ENCODE measurements at regions not wholly inside any gene's neighbourhood (a gene's known extent, or its start where the extent isn't known, plus 50 kb on each side); places are given as distances from the start of the nearest gene placed in this dataset.

GRCh38 chr4:81557306-81557705 lies 85.6 kb upstream of the RASGEF1B start:
- TF ChIP-seq RCOR1 (conservative IDR thresholded peaks at IDR 0.05; ENCODE audit: low read depth, low read length): no peak
- no peak for TF ChIP-seq SIN3A (IDR thresholded peaks at IDR 0.05; ENCODE audit: low read depth, low read length)
- no peak for TF ChIP-seq CTCF (IDR thresholded peaks at IDR 0.05 in 2 of 3, conservative IDR thresholded peaks at IDR 0.05 in 1 of 3; ENCODE audit: control insufficient read depth in 2 of 3, extremely low read depth in 1 of 3, insufficient read depth in 1 of 3, low read depth in 3 of 3, low read length in 3 of 3)

All from GM12878 (cell line).